HEK293 (cell line): ENCODE measurements at regions not wholly inside any gene's neighbourhood (a gene's known extent, or its start where the extent isn't known, plus 50 kb on each side); places are given as distances from the start of the nearest gene placed in this dataset.

ENCODE experiments used
- KLF10 ChIP-seq: fragments of 450-650 bp; IDR thresholded peaks from 2 replicates; pipeline ENCODE4 v1.5.1; 2018; ENCODE audit warnings: missing biosample characterization, mild to moderate bottlenecking, missing genetic modification characterization
- ZBTB1 ChIP-seq: fragments of 450-650 bp; formaldehyde crosslinking; IDR thresholded peaks from 2 replicates; pipeline ENCODE4 v1.5.1; 2016; ENCODE audit warnings: missing biosample characterization, missing genetic modification characterization
- ZBTB8A ChIP-seq: fragments of 450-650 bp; formaldehyde crosslinking; IDR thresholded peaks from 2 replicates; pipeline ENCODE4 v1.5.1; 2016; ENCODE audit warnings: missing biosample characterization, missing genetic modification characterization
- ZNF398 ChIP-seq: fragments of 450-650 bp; formaldehyde crosslinking; IDR thresholded peaks from 2 replicates; pipeline ENCODE4 v1.5.1; 2017; ENCODE audit warnings: missing biosample characterization, missing genetic modification characterization

- TF ChIP-seq KLF10 (tag by site-specific recombination) (no peak), ZBTB1 (no peak), ZNF398 (tag by site-specific recombination) (no peak), ZBTB8A (tag by site-specific recombination) (no peak)
These were observed 123.6 kb upstream of the INTU start for GRCh38 chr4:127509155-127509554.
